ENCODE measurements at regions not wholly inside any gene's neighbourhood (a gene's known extent, or its start where the extent isn't known, plus 50 kb on each side); places are given as distances from the start of the nearest gene placed in this dataset.
"Not testable (repeated sequence)": the region's sequence is repeated elsewhere in the genome, so short reads cannot be mapped to it uniquely, and the experiment has no call there.

DNA sequence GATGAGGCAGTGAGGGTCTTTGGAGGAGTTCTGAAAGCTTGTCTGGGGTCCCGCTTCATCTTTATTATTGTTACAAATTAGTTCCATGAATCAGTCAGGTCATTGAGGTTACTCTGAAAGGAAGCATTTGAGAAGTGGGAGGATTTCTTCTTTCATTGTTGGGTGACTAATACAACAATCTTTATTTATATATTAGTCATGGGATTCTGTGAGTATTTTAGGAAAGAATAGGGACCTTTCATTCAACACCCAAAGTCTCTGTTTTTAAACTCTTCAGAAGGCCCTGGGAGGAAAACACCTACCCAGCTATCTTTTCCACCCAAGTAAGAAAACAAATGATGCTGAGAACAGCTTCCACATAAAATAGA lies 98.3 kb downstream of the SOD2 start:
- DNase-seq (ENCODE audit: low spot score) (peak; percentile 68), FAIRE-seq (peak; percentile 86)

DNA sequence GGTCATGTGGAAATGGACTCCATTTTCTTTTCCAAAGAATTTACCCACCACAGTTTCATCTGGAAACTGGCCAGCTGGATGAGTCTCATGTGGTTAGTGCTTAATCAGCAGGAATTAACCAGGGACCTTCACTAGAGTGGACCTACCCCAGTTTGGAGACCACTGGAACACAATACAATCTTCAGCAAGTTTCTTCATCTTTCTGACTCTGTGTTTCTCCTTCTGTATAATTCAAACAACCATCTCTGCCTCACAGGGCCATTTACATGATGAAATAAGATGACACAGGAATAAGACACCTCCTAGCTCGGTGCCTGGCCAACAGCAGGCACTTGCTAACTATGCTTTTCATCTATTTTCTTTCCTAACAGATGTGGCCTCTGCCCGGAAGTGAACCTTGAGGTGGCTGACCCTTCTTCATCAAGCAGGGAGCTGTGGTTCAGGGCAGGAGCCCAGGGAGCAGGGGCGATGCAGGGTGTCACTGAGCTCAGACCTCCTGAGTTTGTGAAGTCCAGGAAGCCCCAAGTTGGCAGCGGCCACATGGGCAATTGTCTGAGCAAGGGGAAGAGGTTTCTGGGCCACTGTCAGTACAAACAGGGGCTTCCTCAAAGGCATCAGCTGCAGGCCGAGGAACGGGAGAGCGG lies 98.8 kb downstream of the SOD2 start:
- peak; percentile 42 for DNase-seq (ENCODE audit: low spot score)
- peak; percentile 81 for FAIRE-seq

DNA sequence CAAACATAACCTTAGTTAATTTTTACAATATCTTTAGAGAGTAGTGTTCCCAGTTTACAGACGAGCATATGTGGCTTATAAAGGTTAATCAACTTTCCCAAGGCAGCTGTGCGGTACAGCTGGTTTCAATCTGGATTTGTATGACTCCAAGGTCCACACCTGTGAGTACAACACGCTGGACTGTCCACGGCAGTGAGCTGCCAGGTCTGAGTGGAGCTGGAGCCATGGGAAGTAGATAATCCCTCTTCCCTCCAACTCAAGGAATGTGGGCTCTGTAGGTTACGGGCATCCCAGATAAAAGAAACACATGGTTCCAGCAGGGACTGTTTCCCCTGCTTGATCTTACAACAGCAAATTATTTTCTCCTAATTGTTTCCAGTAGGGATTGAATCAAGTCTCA lies 102.2 kb downstream of the SOD2 start:
- no peak for DNase-seq (ENCODE audit: low spot score)
- no peak for FAIRE-seq

DNA sequence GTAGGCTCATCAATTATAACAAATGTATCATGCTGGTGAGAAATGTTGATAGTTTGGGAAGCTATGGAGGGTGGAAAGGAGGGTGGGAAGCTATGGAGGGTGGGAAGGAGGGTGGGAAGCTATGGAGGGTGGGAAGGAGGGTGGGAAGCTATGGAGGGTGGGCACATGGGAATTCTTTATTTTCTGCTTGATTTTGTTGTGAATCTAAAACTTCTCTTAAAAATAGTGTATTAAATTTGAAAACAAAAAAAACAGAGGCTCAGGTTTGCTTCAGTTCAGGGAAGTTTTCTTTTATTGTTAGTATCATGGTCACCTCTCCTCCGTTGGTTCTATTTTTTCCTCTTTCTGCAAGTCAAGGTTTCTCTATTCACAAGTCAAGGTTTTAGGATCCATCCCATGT lies 106.4 kb downstream of the SOD2 start:
- no peak for DNase-seq (ENCODE audit: low spot score)
- no peak for FAIRE-seq

DNA sequence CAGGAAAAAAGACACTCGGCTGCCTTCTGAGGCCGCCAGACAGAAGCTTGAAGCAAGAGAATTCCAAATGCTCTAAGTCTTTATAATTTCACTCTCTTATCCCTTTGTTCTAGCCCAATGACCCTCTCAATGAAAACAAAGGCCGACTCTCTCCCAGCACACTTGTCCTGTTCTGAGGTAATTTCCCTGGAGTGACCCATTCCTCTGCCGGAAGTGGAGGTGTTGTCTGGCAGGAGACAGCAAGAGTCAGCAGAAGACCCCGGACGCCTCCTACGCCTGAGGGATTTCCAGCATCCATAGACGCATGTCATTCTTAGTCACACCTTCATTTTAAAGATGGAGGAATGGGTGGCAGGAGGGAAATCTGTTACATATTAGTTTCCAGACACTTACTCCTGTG lies 110.3 kb downstream of the SOD2 start:
- FAIRE-seq (no peak), DNase-seq (ENCODE audit: low spot score) (peak; percentile 50)

DNA sequence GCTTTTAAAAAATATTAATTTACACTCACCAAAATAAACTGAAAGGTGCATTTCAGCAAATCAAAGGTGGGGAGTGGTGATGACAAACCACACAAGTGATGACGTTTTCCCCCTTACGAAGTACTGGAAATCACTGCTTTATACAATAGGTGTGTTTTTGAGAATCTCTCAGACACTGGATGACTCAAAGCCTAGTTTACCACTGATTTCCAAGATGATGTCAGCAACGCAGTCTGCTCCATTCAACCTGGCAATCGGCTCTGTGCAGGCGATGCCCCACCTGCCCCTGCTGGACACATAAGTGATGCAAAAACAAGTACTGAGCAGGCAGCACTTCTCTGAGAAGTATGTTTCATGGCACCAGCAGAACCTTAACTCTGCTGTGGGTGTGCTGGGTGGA lies 114.4 kb downstream of the SOD2 start:
- no peak for FAIRE-seq

DNA sequence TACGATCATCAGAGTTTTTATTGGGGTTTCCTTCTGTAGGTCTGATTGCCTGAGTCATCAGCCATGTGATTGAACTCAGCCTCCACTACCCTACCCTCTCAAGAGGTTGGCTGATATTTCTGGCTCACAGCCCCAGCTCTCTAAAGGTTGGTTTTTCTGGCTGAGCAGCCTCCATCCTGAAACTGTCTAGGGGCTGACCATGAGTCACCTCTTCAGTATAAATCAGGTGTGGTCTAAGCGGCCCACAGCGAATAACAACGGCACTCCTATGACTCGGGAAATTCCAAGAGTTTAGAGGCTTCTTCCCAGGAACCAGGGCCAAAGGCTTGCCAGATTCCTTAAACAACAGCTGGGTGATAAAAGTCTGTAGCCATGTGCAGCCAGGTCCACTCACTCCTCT lies 115.5 kb downstream of the SOD2 start:
- peak; percentile 88 for DNase-seq (ENCODE audit: low spot score)
- peak; percentile 96 for FAIRE-seq

More for the DNA sequence above, 114.4 kb downstream of the SOD2 start:
- DNase-seq (ENCODE audit: low spot score) = peak; percentile 44

DNA sequence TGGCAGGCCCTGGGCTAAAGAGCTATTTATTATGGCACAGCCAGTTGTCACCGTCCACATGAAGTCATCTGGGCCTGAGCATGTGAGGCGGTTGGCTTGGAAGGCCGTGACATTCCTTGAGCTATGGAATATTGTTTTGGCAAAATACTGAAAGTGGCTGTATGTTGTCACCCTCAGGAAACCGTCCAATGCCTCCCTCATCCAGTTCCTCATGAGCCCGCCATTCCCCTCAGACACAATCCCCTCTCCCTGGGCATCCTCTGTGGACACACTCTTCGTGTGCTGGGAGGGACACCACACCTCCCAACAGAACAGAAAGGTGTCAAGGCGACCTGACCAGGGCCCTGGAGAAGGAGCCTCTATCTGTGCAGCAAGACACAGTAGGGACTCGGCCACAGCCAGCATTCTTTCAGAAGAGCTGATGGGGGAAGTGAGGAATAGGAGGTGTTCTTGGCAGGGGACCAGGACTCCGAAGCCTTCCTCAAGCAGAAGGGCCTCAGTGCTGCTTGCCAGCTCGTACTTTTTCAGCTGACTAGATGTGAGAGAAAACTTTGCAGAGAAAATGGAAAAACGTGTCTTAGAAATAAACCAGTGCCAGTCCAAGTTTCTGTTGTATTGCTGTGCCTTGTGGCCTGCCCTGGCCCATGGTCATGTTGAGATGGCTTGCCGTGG lies 120.5 kb downstream of the SOD2 start:
- no peak for DNase-seq (ENCODE audit: low spot score)
- no peak for FAIRE-seq

DNA sequence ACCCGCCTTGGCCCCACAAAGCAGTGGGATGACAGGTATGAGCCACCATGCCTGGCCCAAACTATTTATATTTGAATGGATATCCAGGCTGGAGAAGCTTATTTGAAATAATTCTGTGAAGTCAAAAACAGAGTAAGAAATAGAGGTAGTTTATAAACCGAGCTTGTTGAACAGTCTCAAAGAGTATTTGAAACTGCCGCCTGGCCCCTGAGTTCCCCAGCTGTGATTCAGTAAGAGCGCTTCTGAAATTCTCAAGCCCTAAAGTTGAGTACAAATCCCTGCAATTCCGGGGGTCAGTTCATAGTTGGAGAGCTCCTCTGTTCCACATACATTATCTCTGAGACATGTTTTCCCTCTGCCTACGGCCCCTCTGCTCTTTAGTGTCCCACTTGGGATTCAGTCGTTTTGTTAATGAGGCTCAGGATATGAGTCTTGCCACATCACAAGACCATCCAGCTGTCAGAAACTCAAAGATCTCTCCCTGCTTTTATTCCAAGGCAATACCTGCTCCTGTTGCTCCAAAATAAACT lies 127.8 kb downstream of the SOD2 start:
- FAIRE-seq = no peak
- no peak for DNase-seq (ENCODE audit: low spot score)

DNA sequence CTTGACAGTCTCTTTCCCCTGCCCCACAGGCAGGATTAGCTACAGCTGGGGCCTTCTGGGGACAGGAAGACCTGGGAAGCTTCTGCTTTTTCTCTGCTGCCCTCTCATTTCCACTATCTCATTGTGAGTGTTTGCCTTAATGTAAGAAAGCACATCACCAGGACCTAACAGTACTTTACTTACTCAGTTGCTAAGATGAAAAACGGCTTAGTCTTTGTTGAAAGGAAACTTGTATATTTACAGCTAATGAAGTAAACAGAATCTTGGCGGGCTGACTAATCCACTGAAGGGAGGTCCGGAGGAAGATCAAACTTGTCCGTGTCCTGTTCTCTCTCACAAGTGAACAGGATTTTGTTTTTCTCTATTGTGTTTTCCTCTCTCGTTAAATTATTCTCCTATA lies 128.6 kb downstream of the SOD2 start:
- DNase-seq (ENCODE audit: low spot score) (no peak), FAIRE-seq (no peak)

DNA sequence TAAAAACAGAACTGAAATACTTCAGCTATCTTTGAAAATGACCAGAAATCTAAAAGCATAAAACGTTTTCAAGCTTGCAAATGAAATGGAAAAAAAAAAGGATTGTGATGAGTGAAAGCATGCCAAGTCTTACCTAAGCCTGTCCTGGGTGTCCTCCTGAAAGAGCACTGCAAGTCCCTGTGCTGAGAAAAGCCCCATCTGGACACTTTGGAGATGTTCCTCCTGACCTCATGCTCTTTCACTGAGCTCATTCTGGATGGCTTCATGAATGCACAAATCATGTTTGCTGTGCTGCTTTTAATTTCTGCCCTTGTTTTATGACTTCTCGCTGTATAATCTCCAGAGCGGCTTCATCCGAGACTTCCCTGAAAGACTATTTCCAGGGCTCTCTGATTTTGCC lies 136.0 kb downstream of the SOD2 start:
- no peak for DNase-seq (ENCODE audit: low spot score)
- FAIRE-seq = no peak

DNA sequence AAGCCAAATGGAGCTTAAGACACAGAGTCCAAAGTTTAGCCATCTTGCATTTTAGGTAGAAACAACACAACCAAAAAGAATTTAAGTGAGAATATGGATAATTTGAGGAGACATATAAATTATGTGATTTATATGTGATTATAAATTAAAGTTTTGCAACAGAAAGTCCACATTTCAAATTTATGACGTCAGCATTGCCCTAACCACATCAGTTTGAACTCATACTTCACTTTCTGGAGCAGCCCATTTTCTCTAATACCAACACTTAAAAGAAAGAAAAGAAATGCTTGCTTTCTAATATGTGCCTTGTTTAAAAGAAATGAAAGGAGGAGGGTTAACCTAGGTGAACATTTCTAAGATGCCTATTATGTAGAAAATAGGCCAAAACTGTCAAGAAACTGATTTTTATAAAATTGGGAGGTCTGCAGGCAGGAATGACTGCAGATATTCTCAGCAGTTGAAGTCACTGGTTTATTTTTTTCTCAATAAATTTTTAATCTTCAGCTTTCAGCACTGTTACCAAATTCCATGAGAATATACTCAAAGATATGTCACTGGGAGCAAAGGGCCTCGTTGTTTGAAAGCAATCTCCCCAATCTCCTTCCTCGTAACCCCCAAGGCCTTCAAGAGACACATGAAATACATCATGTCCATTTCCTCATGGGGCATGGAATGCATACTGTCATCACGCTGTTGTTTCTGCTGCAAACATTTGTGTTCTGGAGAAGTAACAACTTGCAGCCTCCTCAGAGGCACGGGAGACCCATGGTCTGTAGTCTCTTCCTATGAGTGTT lies 137.8 kb downstream of the SOD2 start:
- DNase-seq (ENCODE audit: low spot score) (no peak), FAIRE-seq (no peak)

DNA sequence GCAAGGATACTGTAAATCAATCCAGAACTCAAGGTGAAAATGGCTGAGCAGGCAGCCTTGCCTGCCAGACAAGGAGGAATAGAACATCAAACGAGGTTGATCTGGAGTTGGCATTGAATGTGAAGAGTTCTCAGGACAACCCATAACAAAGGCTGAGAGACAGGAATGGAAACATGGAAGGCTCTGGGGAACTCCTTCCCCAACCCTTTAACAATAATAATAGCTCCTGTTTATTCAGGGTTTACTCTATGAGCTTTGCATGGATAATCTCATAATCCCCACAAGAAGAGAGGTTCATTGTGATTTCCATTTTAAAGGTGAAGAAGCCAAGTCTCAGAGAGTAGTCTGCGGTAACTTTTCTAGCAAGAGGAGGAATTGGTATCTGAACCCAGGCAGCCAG lies 151.7 kb downstream of the SOD2 start:
- no peak for DNase-seq (ENCODE audit: low spot score)
- no peak for FAIRE-seq

DNA sequence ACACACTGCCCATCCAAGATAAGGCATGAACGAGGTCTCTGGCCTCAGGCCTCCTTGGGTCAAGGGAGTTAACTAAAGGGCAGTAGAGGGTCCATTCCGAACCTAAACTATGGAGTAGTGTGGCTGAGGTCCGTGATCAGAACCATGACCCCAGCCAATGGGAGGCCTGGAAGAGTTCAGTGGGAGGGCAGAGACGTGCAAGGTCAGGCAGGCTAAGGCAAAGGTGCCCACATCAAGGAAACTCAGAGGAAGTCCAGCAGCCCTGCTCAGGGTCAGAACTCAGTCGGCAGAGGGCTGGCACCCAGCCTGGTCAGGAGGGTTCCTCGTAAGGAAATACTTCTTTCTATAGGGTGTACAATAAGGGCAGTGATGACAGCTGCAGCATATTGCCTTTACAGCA lies 152.2 kb downstream of the SOD2 start:
- DNase-seq (ENCODE audit: low spot score) (no peak), FAIRE-seq (no peak)

DNA sequence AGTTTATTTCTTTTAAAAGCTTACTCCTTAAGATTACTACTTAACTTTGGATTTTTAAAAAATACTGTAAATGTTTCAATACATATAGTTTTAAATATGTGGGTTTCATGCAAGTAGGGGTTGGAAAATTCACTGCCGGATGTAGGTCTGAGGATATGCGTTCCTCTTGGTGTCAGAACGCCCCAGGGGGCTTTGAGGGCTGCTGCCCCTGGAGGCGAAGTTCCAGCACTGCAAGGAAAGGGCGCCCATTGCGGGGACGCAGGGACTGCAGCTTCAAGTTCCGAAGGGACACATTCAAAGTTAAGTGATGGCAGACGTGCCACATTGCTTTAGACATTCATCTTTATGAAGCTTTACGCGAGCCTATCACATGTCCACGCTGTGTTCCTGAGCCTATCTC lies 152.9 kb downstream of the SOD2 start:
- DNase-seq (ENCODE audit: low spot score) = no peak
- no peak for FAIRE-seq

DNA sequence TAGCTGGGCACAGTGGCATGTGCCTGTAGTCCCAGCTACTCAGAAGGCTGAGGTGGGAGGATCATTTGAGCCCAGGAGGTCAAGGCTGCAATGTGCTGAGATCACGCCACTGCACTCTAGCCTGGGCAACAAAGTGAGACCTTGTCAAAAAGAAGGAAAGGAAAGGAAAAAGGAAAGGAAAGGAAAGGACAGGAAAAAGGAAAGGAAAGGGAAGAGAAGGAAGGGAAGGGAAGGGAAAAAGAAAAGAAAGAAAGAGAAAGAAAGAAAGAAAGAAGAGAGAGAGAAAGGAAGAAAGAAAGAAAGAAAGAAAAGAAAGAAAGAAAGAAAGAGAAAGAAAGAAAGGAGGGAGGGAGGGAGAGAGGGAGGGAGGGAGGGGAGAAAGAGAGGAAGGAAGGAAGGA lies 155.0 kb downstream of the SOD2 start:
- not testable (repeated sequence) for DNase-seq (ENCODE audit: low spot score); FAIRE-seq

DNA sequence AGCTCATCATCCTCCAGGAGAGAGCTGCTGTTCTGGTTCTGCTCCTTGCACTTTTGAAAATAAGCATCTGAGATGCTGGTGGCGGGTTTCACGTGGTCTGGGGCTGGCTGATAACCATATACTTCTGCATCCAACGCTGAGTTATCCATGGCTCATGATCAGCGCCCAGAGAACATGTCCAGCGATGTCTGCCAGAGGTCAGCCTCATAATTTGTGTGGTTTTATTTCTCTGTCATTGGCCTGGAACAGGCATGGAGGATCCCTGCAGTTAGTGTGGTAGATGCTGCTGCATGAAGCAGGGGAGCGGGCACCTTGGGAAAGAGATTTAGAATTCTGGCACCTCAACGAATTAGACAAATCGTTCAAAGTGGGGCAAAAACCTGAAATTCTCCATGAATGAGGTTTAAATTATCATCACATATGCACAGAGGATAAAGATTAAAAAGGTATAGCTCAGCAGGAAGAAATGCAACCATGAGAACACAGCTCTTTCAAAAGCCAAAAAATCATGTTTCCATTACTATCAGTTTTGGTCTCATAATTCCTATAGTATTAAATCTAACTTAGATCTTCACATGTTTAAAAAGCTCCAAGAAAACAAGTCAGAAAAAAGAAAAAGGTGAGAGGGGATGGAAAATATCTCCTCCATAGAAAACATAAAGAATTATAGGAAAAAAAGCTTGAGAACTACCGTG lies 157.2 kb downstream of the SOD2 start:
- no peak for DNase-seq (ENCODE audit: low spot score)
- FAIRE-seq = no peak

DNA sequence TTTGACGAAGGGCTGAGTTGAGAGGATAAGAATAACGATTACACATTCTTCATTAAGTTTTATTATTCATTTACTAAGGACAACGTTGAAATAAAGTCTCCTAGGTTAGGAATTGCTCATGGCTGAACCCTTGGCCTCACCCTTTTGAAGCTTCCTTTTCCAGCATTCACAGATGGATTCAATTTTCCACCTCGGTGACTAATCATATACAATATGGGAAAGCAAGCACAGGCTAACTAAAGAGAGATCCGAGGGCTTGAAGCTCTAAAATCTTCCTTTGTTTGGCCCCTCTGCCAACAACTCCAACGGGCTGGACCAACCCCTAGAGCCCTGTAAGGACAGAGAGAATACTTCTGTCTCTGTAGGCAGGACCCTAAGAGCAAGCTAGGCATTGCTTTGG lies 159.5 kb downstream of the SOD2 start:
- no peak for DNase-seq (ENCODE audit: low spot score)
- no peak for FAIRE-seq

DNA sequence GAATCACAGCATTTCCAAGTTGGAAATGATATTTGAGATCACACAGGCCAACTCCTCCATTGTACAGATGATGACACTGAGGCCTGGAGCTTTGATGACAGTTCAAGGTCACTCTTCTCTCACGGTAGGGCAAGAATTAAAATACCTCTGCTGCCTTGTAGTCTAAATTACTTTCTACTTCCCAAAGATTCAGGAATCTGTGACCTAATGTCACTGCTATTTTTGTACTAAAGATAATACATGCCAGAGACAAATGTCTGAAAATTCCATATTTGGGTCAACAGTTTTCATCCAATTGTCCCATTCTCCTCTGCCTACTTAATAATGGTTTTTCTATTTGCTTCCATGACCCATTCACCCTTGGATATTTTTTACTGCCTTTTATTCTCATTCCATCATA lies 160.0 kb downstream of the SOD2 start:
- FAIRE-seq = no peak
- DNase-seq (ENCODE audit: low spot score) = no peak

DNA sequence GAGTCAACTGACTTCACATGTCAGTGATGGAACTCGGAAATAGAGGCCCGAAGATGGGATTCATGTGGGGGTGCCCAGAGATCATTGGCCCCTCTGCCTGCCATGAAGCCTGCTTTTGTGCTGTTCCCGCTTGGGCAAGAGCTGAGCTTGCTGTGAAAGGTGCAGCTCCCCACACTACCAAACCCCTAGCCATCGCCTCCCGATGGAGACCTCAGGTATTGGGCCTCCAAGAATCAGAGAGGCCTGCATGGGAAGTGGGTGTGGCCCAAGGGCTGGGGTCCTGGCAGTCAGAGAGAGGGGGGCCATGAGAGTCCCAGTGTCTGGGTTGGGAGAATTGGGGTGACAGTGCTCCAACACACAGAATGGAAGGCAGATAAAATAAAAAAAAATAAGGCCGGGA lies 160.9 kb downstream of the SOD2 start:
- FAIRE-seq (no peak), DNase-seq (ENCODE audit: low spot score) (no peak)

DNA sequence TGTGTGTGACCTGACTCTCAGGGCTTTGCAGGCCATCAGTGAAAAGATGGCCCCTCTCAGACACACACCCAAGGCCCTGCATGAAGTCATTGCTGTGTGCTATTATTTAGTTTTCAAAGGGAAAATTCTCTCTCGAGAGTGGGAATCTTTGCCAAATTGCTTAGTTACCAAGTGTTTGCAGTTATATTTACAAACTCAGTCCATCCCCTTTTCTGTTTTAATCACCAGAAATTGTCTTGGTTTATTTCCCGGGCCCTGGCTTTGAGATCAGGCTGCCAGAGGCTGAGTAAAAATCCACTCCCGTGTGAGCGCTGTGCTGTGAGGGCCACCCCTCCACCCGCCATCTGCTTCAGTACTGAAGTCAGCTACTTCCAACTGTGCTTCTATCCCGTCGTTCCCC lies 163.1 kb downstream of the SOD2 start:
- DNase-seq (ENCODE audit: low spot score) (no peak), FAIRE-seq (no peak)

DNA sequence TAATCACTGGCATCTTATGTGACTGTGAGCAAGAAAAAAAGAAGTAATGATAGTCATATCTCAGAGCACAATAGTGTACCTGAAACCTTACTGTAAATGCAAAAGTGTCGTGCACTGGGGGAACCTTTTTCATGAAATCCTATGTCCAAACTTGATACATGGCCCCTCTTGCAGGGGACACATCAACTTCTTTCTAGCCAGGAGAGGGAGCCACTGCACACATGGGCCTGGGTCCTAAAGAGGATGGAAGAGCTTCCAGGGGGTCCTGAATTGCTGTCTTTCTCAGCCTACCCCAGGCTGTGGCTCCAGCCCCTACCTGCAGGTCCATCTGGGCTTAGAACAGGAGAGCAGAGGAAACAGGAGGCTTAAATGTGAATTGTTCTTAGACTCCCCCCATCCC lies 165.7 kb downstream of the SOD2 start:
- no peak for DNase-seq (ENCODE audit: low spot score)

More for the DNA sequence above, 165.7 kb downstream of the SOD2 start:
- no peak for FAIRE-seq

All from RCC 7860 (cell line).